Stimulated activated CD8-positive, alpha-beta memory T cell treated with anti-CD3 and anti-CD28 coated beads, Interleukin-4, amount 100 ng/mL, for 1 hour (primary cell): ENCODE measurements at regions not wholly inside any gene's neighbourhood (a gene's known extent, or its start where the extent isn't known, plus 50 kb on each side); places are given as distances from the start of the nearest gene placed in this dataset.

Source experiments
- DNase-seq, 2 donors: peaks; one replicate each; pipeline ENCODE4 v3.0.0-alpha.2; 2020; ENCODE audit warnings: low read depth in 2 of 2, low spot score in 1 of 2

- no peak for DNase-seq
These were observed 92.8 kb upstream of the SEPTIN5 start for GRCh38 chr22:19621373-19622060.

GRCh38 chr22:19622061-19622441 lies 92.3 kb upstream of the SEPTIN5 start:
- no peak for DNase-seq

GRCh38 chr22:19625331-19626041 lies 88.8 kb upstream of the SEPTIN5 start:
- DNase-seq: no peak

- no peak for DNase-seq
These were observed 88.2 kb upstream of the SEPTIN5 start for GRCh38 chr22:19626042-19626587.

GRCh38 chr22:19626666-19627065 lies 87.6 kb upstream of the SEPTIN5 start:
- DNase-seq: no peak

GRCh38 chr22:19628038-19628776 lies 86.1 kb upstream of the SEPTIN5 start:
- no peak for DNase-seq

GRCh38 chr22:19629331-19629719 lies 85.0 kb upstream of the SEPTIN5 start:
- DNase-seq: no peak

- peak; percentile 67 to 75 for DNase-seq
These were observed 84.4 kb upstream of the SEPTIN5 start for GRCh38 chr22:19629720-19630419.

GRCh38 chr22:19630614-19631013 lies 83.7 kb upstream of the SEPTIN5 start:
- DNase-seq: no peak

- no peak for DNase-seq
These were observed 82.2 kb upstream of the SEPTIN5 start for GRCh38 chr22:19631899-19632667.

GRCh38 chr22:19632668-19633148 lies 81.6 kb upstream of the SEPTIN5 start:
- DNase-seq: no peak

- no peak for DNase-seq
These were observed 79.9 kb upstream of the SEPTIN5 start for GRCh38 chr22:19634226-19634975.

- no peak for DNase-seq
These were observed 78.7 kb upstream of the SEPTIN5 start for GRCh38 chr22:19635644-19636043.

GRCh38 chr22:19636696-19637407 lies 77.5 kb upstream of the SEPTIN5 start:
- DNase-seq: no peak

- no peak for DNase-seq
These were observed 76.7 kb upstream of the SEPTIN5 start for GRCh38 chr22:19637408-19638281.

- no peak for DNase-seq
These were observed 75.9 kb upstream of the SEPTIN5 start for GRCh38 chr22:19638282-19639015.

GRCh38 chr22:19639610-19640135 lies 74.6 kb upstream of the SEPTIN5 start:
- no peak for DNase-seq
